GM12891 (cell line): ENCODE measurements at regions not wholly inside any gene's neighbourhood (a gene's known extent, or its start where the extent isn't known, plus 50 kb on each side); places are given as distances from the start of the nearest gene placed in this dataset.

ENCODE experiments used
- POLR2A ChIP-seq: IDR thresholded peaks from 2 replicates; pipeline ENCODE4 v1.6.1; 2011; ENCODE audit warnings: low read depth, low read length, control low read depth
- TAF1 ChIP-seq: IDR thresholded peaks from 2 replicates; pipeline ENCODE4 v1.6.1; 2011; ENCODE audit warnings: low read depth, low read length, control low read depth

GRCh38 chr2:6362671-6363450 is 502.8 kb downstream of the CMPK2 start:
- no peak for TF ChIP-seq POLR2A
- no peak for TF ChIP-seq TAF1
